ENCODE measurements at regions not wholly inside any gene's neighbourhood (a gene's known extent, or its start where the extent isn't known, plus 50 kb on each side); places are given as distances from the start of the nearest gene placed in this dataset.
"Not testable (repeated sequence)": the region's sequence is repeated elsewhere in the genome, so short reads cannot be mapped to it uniquely, and the experiment has no call there.

GRCh38 chr5:7072188-7072587 is 323.8 kb upstream of the ADCY2 start:
- DNase-seq (ENCODE audit: low read depth in 2 of 3, low spot score in 2 of 3), result no peak

- no peak for DNase-seq (ENCODE audit: low read depth in 2 of 3, low spot score in 2 of 3)
Measured at GRCh38 chr5:7073666-7074065, 322.3 kb upstream of the ADCY2 start.

- no peak for DNase-seq (ENCODE audit: low read depth in 2 of 3, low spot score in 2 of 3)
Measured at GRCh38 chr5:7074176-7074575, 321.8 kb upstream of the ADCY2 start.

- DNase-seq (ENCODE audit: low read depth in 2 of 3, low spot score in 2 of 3), result no peak
Measured at GRCh38 chr5:7075470-7075869, 320.5 kb upstream of the ADCY2 start.

GRCh38 chr5:7078101-7078500 is 317.8 kb upstream of the ADCY2 start:
- no peak for DNase-seq (ENCODE audit: low read depth in 2 of 3, low spot score in 2 of 3)

- peak in 2 of 3 donors; percentile 2 to 13 for DNase-seq (ENCODE audit: low read depth in 2 of 3, low spot score in 2 of 3)
Measured at GRCh38 chr5:7078901-7079300, 317.0 kb upstream of the ADCY2 start.

GRCh38 chr5:7080501-7080900 is 315.4 kb upstream of the ADCY2 start:
- no peak for DNase-seq (ENCODE audit: low read depth in 2 of 3, low spot score in 2 of 3)

- DNase-seq (ENCODE audit: low read depth in 2 of 3, low spot score in 2 of 3), result no peak
Measured at GRCh38 chr5:7087719-7088297, 308.1 kb upstream of the ADCY2 start.

- DNase-seq (ENCODE audit: low read depth in 2 of 3, low spot score in 2 of 3), result no peak
Measured at GRCh38 chr5:7088849-7089248, 307.1 kb upstream of the ADCY2 start.

- DNase-seq (ENCODE audit: low read depth in 2 of 3, low spot score in 2 of 3), result peak in 2 of 3 donors; percentile 8 to 28
Measured at GRCh38 chr5:7094626-7095025, 301.3 kb upstream of the ADCY2 start.

GRCh38 chr5:7096294-7096693 is 299.6 kb upstream of the ADCY2 start:
- no peak for DNase-seq (ENCODE audit: low read depth in 2 of 3, low spot score in 2 of 3)

GRCh38 chr5:7105358-7105757 is 290.6 kb upstream of the ADCY2 start:
- DNase-seq (ENCODE audit: low read depth in 2 of 3, low spot score in 2 of 3), result no peak

GRCh38 chr5:7117961-7118360 is 278.0 kb upstream of the ADCY2 start:
- no peak for DNase-seq (ENCODE audit: low read depth in 2 of 3, low spot score in 2 of 3)

GRCh38 chr5:7131680-7132079 is 264.3 kb upstream of the ADCY2 start:
- DNase-seq (ENCODE audit: low read depth in 2 of 3, low spot score in 2 of 3), result no peak

GRCh38 chr5:7146886-7147285 is 249.1 kb upstream of the ADCY2 start:
- no peak for DNase-seq (ENCODE audit: low read depth in 2 of 3, low spot score in 2 of 3)

- DNase-seq (ENCODE audit: low read depth in 2 of 3, low spot score in 2 of 3), result no peak
Measured at GRCh38 chr5:7157083-7157482, 238.9 kb upstream of the ADCY2 start.

GRCh38 chr5:7169240-7169878 is 226.6 kb upstream of the ADCY2 start:
- DNase-seq (ENCODE audit: low read depth in 2 of 3, low spot score in 2 of 3), result no peak

- not testable (repeated sequence) for DNase-seq (ENCODE audit: low read depth in 2 of 3, low spot score in 2 of 3)
Measured at GRCh38 chr5:7170785-7171184, 225.2 kb upstream of the ADCY2 start.

GRCh38 chr5:7179364-7179763 is 216.6 kb upstream of the ADCY2 start:
- no peak for DNase-seq (ENCODE audit: low read depth in 2 of 3, low spot score in 2 of 3)

- no peak for DNase-seq (ENCODE audit: low read depth in 2 of 3, low spot score in 2 of 3)
Measured at GRCh38 chr5:7181841-7182240, 214.1 kb upstream of the ADCY2 start.

- DNase-seq (ENCODE audit: low read depth in 2 of 3, low spot score in 2 of 3), result no peak
Measured at GRCh38 chr5:7185742-7186141, 210.2 kb upstream of the ADCY2 start.

GRCh38 chr5:7186818-7187217 is 209.1 kb upstream of the ADCY2 start:
- DNase-seq (ENCODE audit: low read depth in 2 of 3, low spot score in 2 of 3), result no peak

GRCh38 chr5:7190712-7191250 is 205.2 kb upstream of the ADCY2 start:
- no peak for DNase-seq (ENCODE audit: low read depth in 2 of 3, low spot score in 2 of 3)

All from hematopoietic multipotent progenitor cell (in vitro differentiated cells).